ENCODE measurements at regions not wholly inside any gene's neighbourhood (a gene's known extent, or its start where the extent isn't known, plus 50 kb on each side); places are given as distances from the start of the nearest gene placed in this dataset.
A peak's percentile ranks its signal among the peaks of the same experiment; 100 is the strongest.

DNA sequence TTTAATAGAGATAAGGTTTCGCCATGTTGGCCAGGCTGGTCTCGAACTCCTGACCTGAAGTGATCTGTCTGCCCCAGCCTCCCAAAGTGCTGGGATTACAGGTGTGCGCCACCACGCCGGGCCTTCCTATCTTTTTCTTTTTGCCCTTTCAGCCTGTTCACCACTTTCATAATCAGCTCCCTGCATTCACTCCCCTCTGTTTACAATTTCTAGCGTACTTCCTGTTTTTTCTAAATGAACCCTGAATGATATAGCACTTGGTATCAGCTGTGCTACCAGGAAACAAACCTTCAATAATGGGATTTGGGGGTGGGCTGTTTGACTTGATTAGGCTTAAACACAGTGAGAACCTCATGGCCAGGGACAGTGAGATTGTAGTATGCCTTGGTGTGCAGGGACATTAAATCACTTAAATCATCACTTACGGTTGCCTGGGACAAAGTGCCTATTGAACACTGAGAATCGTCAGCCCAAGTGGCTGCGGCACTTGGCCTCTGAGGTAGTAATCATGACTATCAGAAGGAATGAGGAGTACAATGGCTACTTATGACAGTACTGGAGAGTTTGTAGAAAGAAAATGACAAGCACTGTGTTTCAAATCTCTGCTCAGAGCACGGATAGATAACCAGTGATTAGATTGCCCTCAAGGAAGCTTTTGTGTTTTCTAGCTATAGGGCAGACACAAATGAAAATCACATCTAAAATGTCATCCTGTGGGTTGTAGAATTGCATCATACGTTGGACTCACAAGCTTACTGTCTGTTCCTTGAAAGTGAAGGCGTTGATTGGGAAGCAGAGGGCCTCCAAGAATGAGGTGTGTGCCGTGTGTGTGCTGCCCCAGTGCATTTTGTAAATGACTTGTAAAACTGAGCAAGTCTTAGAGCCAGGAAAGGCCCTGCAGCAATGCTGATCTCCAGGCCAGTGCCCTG lies 661.8 kb downstream of the MATN1 start:
- H3K36me3 ChIP-seq: no peaks in the 10 kb centered on the region
- no peak for DNase-seq (ENCODE audit: low spot score in 2 of 2)
- TF ChIP-seq, protein P1, sequence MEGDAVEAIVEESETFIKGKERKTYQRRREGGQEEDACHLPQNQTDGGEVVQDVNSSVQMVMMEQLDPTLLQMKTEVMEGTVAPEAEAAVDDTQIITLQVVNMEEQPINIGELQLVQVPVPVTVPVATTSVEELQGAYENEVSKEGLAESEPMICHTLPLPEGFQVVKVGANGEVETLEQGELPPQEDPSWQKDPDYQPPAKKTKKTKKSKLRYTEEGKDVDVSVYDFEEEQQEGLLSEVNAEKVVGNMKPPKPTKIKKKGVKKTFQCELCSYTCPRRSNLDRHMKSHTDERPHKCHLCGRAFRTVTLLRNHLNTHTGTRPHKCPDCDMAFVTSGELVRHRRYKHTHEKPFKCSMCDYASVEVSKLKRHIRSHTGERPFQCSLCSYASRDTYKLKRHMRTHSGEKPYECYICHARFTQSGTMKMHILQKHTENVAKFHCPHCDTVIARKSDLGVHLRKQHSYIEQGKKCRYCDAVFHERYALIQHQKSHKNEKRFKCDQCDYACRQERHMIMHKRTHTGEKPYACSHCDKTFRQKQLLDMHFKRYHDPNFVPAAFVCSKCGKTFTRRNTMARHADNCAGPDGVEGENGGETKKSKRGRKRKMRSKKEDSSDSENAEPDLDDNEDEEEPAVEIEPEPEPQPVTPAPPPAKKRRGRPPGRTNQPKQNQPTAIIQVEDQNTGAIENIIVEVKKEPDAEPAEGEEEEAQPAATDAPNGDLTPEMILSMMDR (IDR thresholded peaks at IDR 0.05): no peak

DNA sequence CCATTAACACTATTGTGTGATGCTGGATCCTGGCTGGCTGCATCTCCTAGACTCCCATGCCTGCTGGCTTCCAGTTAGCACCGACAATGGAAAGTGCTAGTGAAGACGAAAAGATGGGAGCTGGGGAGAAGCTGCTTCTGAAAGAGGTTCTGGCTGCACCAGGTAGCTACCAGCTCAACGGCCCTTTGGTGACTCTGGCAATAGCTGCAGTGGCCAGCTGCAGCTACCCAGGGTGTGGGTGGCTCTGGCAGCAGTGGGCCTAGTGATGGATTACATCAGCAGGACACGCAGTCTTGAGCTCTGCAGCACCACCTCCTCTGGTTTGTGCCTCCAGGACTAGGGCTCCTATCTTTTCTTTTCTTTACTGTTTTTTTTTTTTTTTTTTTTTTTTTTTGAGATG lies 662.6 kb downstream of the MATN1 start:
- intact Hi-C loops (cut with DNase I): no loop called here
- TF ChIP-seq, protein P1 (IDR thresholded peaks at IDR 0.05): no peak

More for the DNA sequence above, 661.8 kb downstream of the MATN1 start:
- H3K27me3 ChIP-seq: no peaks in the 10 kb centered on the region
- H3K4me3 ChIP-seq: no peak overlapping the region
- no peaks in the 10 kb centered on the region for H3K4me1 ChIP-seq
- H3K27ac ChIP-seq: no peak overlapping the region
- intact Hi-C loops (cut with DNase I): no loop called here
- no peaks in the 10 kb centered on the region for H3K9me3 ChIP-seq

DNA sequence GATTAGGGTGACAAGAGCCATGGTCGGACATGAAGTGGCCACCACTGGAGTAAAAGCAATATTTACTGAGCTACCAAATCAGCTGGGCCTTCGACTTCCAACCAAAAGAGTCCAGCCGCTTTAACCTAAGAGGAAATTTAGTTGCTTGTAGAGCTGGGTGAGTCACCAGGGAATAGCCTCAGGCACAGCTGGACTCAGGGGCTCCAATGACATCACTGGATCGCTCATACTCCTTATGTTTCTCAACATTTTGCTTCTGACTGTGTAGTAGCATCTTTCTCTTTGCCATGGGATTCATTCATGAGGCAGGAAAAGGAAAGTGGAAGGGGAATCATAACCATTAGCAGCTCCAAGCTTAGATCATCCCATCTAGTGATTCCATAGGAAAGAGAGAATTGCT lies 664.4 kb downstream of the MATN1 start:
- Histone ChIP-seq H3K4me3 (no peak overlapping the region), H3K4me1 (no peaks in the 10 kb centered on the region), H3K27ac (no peak overlapping the region), H3K36me3 (no peaks in the 10 kb centered on the region), H3K9me3 (no peaks in the 10 kb centered on the region), H3K27me3 (no peaks in the 10 kb centered on the region)
- TF ChIP-seq, protein P1 (IDR thresholded peaks at IDR 0.05): no peak
- no peak for DNase-seq (ENCODE audit: low spot score in 2 of 2)
- intact Hi-C loops (cut with DNase I): loop anchor here (2.0 kb wide), 1 partner anchor 24 kb away; no protein-coding TSS in a partner anchor

More for the DNA sequence above, 662.6 kb downstream of the MATN1 start:
- DNase-seq (ENCODE audit: low spot score in 2 of 2): no peak
- Histone ChIP-seq H3K9me3 (no peaks in the 10 kb centered on the region), H3K27me3 (no peaks in the 10 kb centered on the region), H3K4me1 (no peaks in the 10 kb centered on the region), H3K4me3 (no peak overlapping the region), H3K27ac (no peak overlapping the region), H3K36me3 (no peaks in the 10 kb centered on the region)

GRCh38 chr1:30054126-30054525 lies 669.3 kb downstream of the MATN1 start:
- TF ChIP-seq, protein P1 (IDR thresholded peaks at IDR 0.05): no peak
- H3K27me3 ChIP-seq: no peaks in the 10 kb centered on the region
- no peak overlapping the region for H3K4me3 ChIP-seq
- no peak for DNase-seq (ENCODE audit: low spot score in 2 of 2)
- no peaks in the 10 kb centered on the region for H3K4me1 ChIP-seq
- H3K36me3 ChIP-seq: no peaks in the 10 kb centered on the region
- no peaks in the 10 kb centered on the region for H3K9me3 ChIP-seq
- no peak overlapping the region for H3K27ac ChIP-seq
- intact Hi-C loops (cut with DNase I): no loop called here

DNA sequence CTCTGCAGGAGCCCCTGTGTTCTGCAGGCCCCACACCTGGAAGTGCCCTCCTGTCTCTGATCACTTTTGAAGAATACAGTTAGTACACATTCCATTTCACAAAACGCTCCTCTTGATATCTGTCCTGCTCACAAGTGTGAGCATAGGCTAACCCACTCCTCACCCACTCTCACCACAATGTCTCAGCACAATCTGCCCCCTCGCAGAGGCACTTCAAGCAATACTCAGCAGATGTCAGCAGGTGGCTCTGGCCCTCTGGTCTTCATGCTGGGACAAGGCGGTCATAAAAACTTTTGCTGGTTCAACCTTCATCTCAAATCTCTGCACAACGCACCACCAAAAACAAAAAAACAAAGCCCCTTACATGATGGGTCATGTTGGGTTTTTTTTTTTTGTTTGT lies 671.2 kb downstream of the MATN1 start:
- intact Hi-C loops (cut with DNase I): no loop called here
- no peaks in the 10 kb centered on the region for H3K4me1 ChIP-seq
- no peak overlapping the region for H3K27ac ChIP-seq
- no peaks in the 10 kb centered on the region for H3K36me3 ChIP-seq
- DNase-seq (ENCODE audit: low spot score in 2 of 2): peak in 1 of 2 donors; percentile 39
- H3K4me3 ChIP-seq: no peak overlapping the region
- TF ChIP-seq, protein P1 (IDR thresholded peaks at IDR 0.05): no peak
- H3K9me3 ChIP-seq: no peaks in the 10 kb centered on the region
- no peaks in the 10 kb centered on the region for H3K27me3 ChIP-seq
